ENCODE measurements at regions not wholly inside any gene's neighbourhood (a gene's known extent, or its start where the extent isn't known, plus 50 kb on each side); places are given as distances from the start of the nearest gene placed in this dataset.

DNA sequence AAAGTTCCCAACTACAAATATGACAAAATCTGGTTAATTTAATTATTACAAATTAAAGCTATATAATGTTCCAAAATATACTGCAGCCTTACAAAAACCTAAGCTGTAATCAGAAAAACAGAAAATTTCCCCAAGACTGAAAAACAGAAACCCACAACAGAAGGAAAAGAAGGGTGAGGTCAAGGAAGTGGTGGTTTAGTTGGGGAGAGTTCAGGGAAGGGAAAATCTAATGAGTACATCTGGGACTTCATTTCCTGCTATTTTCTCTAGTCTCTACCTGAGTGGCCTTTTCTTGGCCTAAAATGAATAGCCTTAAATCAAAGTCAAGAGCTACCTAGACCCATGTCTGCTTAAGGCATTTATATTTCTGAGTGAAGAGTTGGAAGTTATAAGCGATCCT, 66.2 kb upstream of the BEND6 start:
- peaks cover 4 to 7% of the 10 kb centered on the region in 2 donors for H3K4me1 ChIP-seq (ENCODE audit: control insufficient read depth in 1 of 2, insufficient read depth in 2 of 2, low read length in 2 of 2)
- peaks cover 0 to 2% (median 2%) of the 10 kb centered on the region in 3 donors for H3K27me3 Mint-ChIP-seq (ENCODE audit: low read depth in 3 of 3)
- H3K9ac ChIP-seq (ENCODE audit: insufficient read depth, low read length, poor library complexity, severe bottlenecking) = no peak overlapping the region
- H3K79me2 ChIP-seq (ENCODE audit: insufficient read depth, low read length) = no peaks in the 10 kb centered on the region
- H2AFZ ChIP-seq (ENCODE audit: insufficient read depth, low read depth, low read length, poor library complexity, severe bottlenecking) = peak overlapping the region; percentile 6
- intact Hi-C loops (cut with micrococcal nuclease) = no loop called here
- no peak overlapping the region for H3K4me3 Mint-ChIP-seq
- no peaks in the 10 kb centered on the region for H4K20me1 ChIP-seq (ENCODE audit: insufficient read depth, low read length)
- no peak for DNase-seq
- TF ChIP-seq, protein P1, sequence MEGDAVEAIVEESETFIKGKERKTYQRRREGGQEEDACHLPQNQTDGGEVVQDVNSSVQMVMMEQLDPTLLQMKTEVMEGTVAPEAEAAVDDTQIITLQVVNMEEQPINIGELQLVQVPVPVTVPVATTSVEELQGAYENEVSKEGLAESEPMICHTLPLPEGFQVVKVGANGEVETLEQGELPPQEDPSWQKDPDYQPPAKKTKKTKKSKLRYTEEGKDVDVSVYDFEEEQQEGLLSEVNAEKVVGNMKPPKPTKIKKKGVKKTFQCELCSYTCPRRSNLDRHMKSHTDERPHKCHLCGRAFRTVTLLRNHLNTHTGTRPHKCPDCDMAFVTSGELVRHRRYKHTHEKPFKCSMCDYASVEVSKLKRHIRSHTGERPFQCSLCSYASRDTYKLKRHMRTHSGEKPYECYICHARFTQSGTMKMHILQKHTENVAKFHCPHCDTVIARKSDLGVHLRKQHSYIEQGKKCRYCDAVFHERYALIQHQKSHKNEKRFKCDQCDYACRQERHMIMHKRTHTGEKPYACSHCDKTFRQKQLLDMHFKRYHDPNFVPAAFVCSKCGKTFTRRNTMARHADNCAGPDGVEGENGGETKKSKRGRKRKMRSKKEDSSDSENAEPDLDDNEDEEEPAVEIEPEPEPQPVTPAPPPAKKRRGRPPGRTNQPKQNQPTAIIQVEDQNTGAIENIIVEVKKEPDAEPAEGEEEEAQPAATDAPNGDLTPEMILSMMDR (IDR thresholded peaks at IDR 0.05) = no peak
- H3K4me2 ChIP-seq (replicated peaks; ENCODE audit: extremely low read depth, low read length, poor library complexity, severe bottlenecking) = no peak overlapping the region
- no peaks in the 10 kb centered on the region for H3K9me3 ChIP-seq (replicated peaks in 1 of 2; ENCODE audit: control insufficient read depth in 1 of 2, insufficient read depth in 1 of 2, low read length in 2 of 2)
- H3K9me3 Mint-ChIP-seq = no peaks in the 10 kb centered on the region
- no peaks in the 10 kb centered on the region for H3K27me3 ChIP-seq (ENCODE audit: control insufficient read depth in 2 of 2, insufficient read depth in 2 of 2, low read length in 2 of 2)
- H3K36me3 ChIP-seq (replicated peaks in 1 of 2; ENCODE audit: control insufficient read depth in 1 of 2, insufficient read depth in 2 of 2, low read length in 2 of 2) = no peaks in the 10 kb centered on the region
- no peak overlapping the region for H3K27ac Mint-ChIP-seq
- no peak overlapping the region for H3K4me3 ChIP-seq (replicated peaks in 1 of 3; ENCODE audit: low read depth in 2 of 3, low read length in 3 of 3)
- H3K27ac ChIP-seq (ENCODE audit: low read depth in 1 of 2, low read length in 2 of 2) = no peak overlapping the region
- H3K36me3 Mint-ChIP-seq = no peaks in the 10 kb centered on the region
- WGBS (ENCODE audit: insufficient coverage) = 100% methylated on average over 1 of the region's 1 CpG
- H3K4me1 Mint-ChIP-seq = peaks cover 6% of the 10 kb centered on the region

DNA sequence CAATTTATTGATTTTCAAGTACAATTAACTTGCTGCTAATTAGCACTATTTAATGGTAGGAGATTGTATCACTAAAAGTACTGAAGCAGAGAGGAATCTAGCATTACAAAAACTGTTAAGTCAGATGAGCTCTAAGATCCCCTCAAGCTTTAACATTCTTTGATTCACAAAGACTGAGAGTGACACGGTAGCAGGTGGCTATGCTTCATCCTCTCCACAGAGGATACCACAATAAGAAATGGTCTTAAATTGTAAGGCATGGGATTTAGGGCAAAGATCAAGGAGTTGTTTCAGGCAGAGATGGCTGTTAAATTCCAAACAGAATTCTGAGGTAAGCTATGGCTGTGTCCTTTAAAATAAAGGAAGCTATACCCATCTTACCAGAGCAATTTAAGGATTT, 67.8 kb upstream of the BEND6 start:
- intact Hi-C loops (cut with micrococcal nuclease) = no loop called here
- Histone ChIP-seq H4K20me1 (ENCODE audit: insufficient read depth, low read length) (no peaks in the 10 kb centered on the region), H3K4me2 (replicated peaks; ENCODE audit: extremely low read depth, low read length, poor library complexity, severe bottlenecking) (no peak overlapping the region), H2AFZ (ENCODE audit: insufficient read depth, low read depth, low read length, poor library complexity, severe bottlenecking) (no peak overlapping the region), H3K27ac (ENCODE audit: low read depth in 1 of 2, low read length in 2 of 2) (no peak overlapping the region), H3K36me3 (replicated peaks in 1 of 2; ENCODE audit: control insufficient read depth in 1 of 2, insufficient read depth in 2 of 2, low read length in 2 of 2) (no peaks in the 10 kb centered on the region), H3K79me2 (ENCODE audit: insufficient read depth, low read length) (no peaks in the 10 kb centered on the region), H3K27me3 (ENCODE audit: control insufficient read depth in 2 of 2, insufficient read depth in 2 of 2, low read length in 2 of 2) (no peaks in the 10 kb centered on the region), H3K4me1 (ENCODE audit: control insufficient read depth in 1 of 2, insufficient read depth in 2 of 2, low read length in 2 of 2) (peaks cover 4 to 7% of the 10 kb centered on the region in 2 donors), H3K4me3 (replicated peaks in 1 of 3; ENCODE audit: low read depth in 2 of 3, low read length in 3 of 3) (no peak overlapping the region), H3K9me3 (replicated peaks in 1 of 2; ENCODE audit: control insufficient read depth in 1 of 2, insufficient read depth in 1 of 2, low read length in 2 of 2) (no peaks in the 10 kb centered on the region), H3K9ac (ENCODE audit: insufficient read depth, low read length, poor library complexity, severe bottlenecking) (no peak overlapping the region)
- H3K4me3 Mint-ChIP-seq = no peak overlapping the region
- no CpG with 5 or more reads among the region's 1 CpG for WGBS (ENCODE audit: insufficient coverage)
- TF ChIP-seq, protein P1 (IDR thresholded peaks at IDR 0.05) = no peak
- no peaks in the 10 kb centered on the region for H3K9me3 Mint-ChIP-seq
- DNase-seq = no peak
- peaks cover 6% of the 10 kb centered on the region for H3K4me1 Mint-ChIP-seq
- peaks cover 1 to 4% (median 2%) of the 10 kb centered on the region in 3 donors for H3K27me3 Mint-ChIP-seq (ENCODE audit: low read depth in 3 of 3)
- no peak overlapping the region for H3K27ac Mint-ChIP-seq
- no peaks in the 10 kb centered on the region for H3K36me3 Mint-ChIP-seq
